HEK293 (cell line): ENCODE measurements at regions not wholly inside any gene's neighbourhood (a gene's known extent, or its start where the extent isn't known, plus 50 kb on each side); places are given as distances from the start of the nearest gene placed in this dataset.

Experiments used
- CTCF ChIA-PET: fragments of 350-600 bp; formaldehyde crosslinking; extraction: SDS; loops from one replicate; lab custom pipeline; 2021; ENCODE audit warnings: antibody characterized with exemption; lab: Yijun Ruan, JAX
- POLR2A ChIA-PET: fragments of 300-600 bp; formaldehyde crosslinking; extraction: SDS; loops from one replicate; lab custom pipeline; 2020; ENCODE audit warnings: antibody characterized with exemption, inconsistent platforms; lab: Yijun Ruan, JAX
- H3K27ac ChIP-seq: fragments of 200-500 bp; sonication (Bioruptor generic); 2 replicates; pipeline ENCODE4 v1.5.1; 2014; ENCODE audit warnings: low read depth, low read length, control low read depth, inconsistent platforms; ENCODE audit errors: extremely low read depth
- H3K36me3 ChIP-seq, 2 experiments: fragments of 200-500 bp in 1 of 2; sonication (Bioruptor generic) in 1 of 2; 1 replicate in 1 of 2; 2 replicates in 1 of 2; pipeline ENCODE4 v1.5.1; 2014 to 2017; ENCODE audit warnings: inconsistent platforms in 2 of 2, low read length in 2 of 2; ENCODE audit not compliant: control insufficient read depth in 2 of 2, insufficient read depth in 1 of 2
- H3K4me1 ChIP-seq: fragments of 200-500 bp; sonication (Bioruptor generic); 2 replicates; pipeline ENCODE4 v1.5.1; 2014; ENCODE audit warnings: mild to moderate bottlenecking, low read length, inconsistent platforms; ENCODE audit not compliant: control insufficient read depth, insufficient read depth
- H3K4me3 ChIP-seq: 2 replicates; pipeline ENCODE4 v1.5.1; 2011; ENCODE audit warnings: low read depth, mild to moderate bottlenecking, control low read depth, low read length, moderate library complexity
- H3K9me3 ChIP-seq: fragments of 200-500 bp; sonication (Bioruptor generic); 2 replicates; pipeline ENCODE4 v1.5.1; 2014; ENCODE audit warnings: low read depth, low read length, inconsistent platforms; ENCODE audit not compliant: control insufficient read depth, insufficient read depth
- EGR2 ChIP-seq: fragments of 450-650 bp; formaldehyde crosslinking; IDR thresholded peaks from 2 replicates; pipeline ENCODE4 v1.5.1; 2016; ENCODE audit warnings: low read depth, missing biosample characterization, missing genetic modification characterization
- GFI1B ChIP-seq: fragments of 450-650 bp; formaldehyde crosslinking; IDR thresholded peaks from 2 replicates; pipeline ENCODE4 v1.5.1; 2016; ENCODE audit warnings: missing biosample characterization, missing genetic modification characterization
- HOXC10 ChIP-seq: sonication (generic); formaldehyde crosslinking; IDR thresholded peaks from 2 replicates; pipeline ENCODE4 v1.8.1; 2023; ENCODE audit warnings: mild to moderate bottlenecking, missing genetic modification reagents
- ZBTB48 ChIP-seq: fragments of 450-650 bp; formaldehyde crosslinking; IDR thresholded peaks from 2 replicates; pipeline ENCODE4 v1.5.1; 2016; ENCODE audit warnings: missing biosample characterization, missing genetic modification characterization
- ZNF175 ChIP-seq: fragments of 450-650 bp; formaldehyde crosslinking; IDR thresholded peaks from 2 replicates; pipeline ENCODE4 v1.5.1; 2016; ENCODE audit warnings: missing biosample characterization, missing genetic modification characterization
- ZNF18 ChIP-seq: fragments of 450-650 bp; formaldehyde crosslinking; IDR thresholded peaks from 2 replicates; pipeline ENCODE4 v1.5.1; 2016; ENCODE audit warnings: missing biosample characterization, missing genetic modification characterization
- ZNF26 ChIP-seq: fragments of 450-650 bp; formaldehyde crosslinking; IDR thresholded peaks from 2 replicates; pipeline ENCODE4 v1.5.1; 2016; ENCODE audit warnings: missing biosample characterization, missing genetic modification characterization
- ZNF510 ChIP-seq: fragments of 450-650 bp; formaldehyde crosslinking; IDR thresholded peaks from 2 replicates; pipeline ENCODE4 v1.5.1; 2018; ENCODE audit warnings: mild to moderate bottlenecking, missing genetic modification characterization, missing biosample characterization; ENCODE audit not compliant: insufficient replicate concordance
- ZNF623 ChIP-seq: fragments of 450-650 bp; formaldehyde crosslinking; IDR thresholded peaks from 2 replicates; pipeline ENCODE4 v1.5.1; 2016; ENCODE audit warnings: missing biosample characterization, missing genetic modification characterization
- TF ChIP-seq, protein P1 (sequence below): fragments of 450-650 bp; formaldehyde crosslinking; IDR thresholded peaks from 2 replicates; pipeline ENCODE4 v1.5.1; 2017; ENCODE audit warnings: missing biosample characterization, missing genetic modification characterization
- TF ChIP-seq, protein P2 (sequence below): fragments of 450-650 bp; formaldehyde crosslinking; IDR thresholded peaks from 2 replicates; pipeline ENCODE4 v1.5.0; 2017; ENCODE audit warnings: missing biosample characterization, missing genetic modification characterization, borderline replicate concordance
- TF ChIP-seq, protein P3 (sequence below): fragments of 450-650 bp; formaldehyde crosslinking; IDR thresholded peaks from 2 replicates; pipeline ENCODE4 v1.5.1; 2016; ENCODE audit warnings: missing biosample characterization, missing genetic modification characterization
- TF ChIP-seq, protein P4 (sequence below): fragments of 450-650 bp; formaldehyde crosslinking; IDR thresholded peaks from 2 replicates; pipeline ENCODE4 v1.5.1; 2016; ENCODE audit warnings: missing biosample characterization, missing genetic modification characterization
- TF ChIP-seq, protein P5 (sequence below): fragments of 450-650 bp; formaldehyde crosslinking; optimal IDR thresholded peaks from 2 replicates; pipeline ENCODE3; 2016; ENCODE audit warnings: missing biosample characterization, mild to moderate bottlenecking, missing genetic modification characterization

GRCh38 chr3:145015253-145015652, 1043.6 kb downstream of the DIPK2A start (continued):
- TF ChIP-seq, protein P1, sequence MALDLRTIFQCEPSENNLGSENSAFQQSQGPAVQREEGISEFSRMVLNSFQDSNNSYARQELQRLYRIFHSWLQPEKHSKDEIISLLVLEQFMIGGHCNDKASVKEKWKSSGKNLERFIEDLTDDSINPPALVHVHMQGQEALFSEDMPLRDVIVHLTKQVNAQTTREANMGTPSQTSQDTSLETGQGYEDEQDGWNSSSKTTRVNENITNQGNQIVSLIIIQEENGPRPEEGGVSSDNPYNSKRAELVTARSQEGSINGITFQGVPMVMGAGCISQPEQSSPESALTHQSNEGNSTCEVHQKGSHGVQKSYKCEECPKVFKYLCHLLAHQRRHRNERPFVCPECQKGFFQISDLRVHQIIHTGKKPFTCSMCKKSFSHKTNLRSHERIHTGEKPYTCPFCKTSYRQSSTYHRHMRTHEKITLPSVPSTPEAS (tag by site-specific recombination): no peak
- no peak for TF ChIP-seq GFI1B
- TF ChIP-seq, all 188 proteins: peak for 0

GRCh38 chr3:145017959-145018358, 1046.3 kb downstream of the DIPK2A start:
- Histone ChIP-seq H3K9me3 (no peaks in the 10 kb centered on the region), H3K4me3 (no peak overlapping the region), H3K27ac (no peak overlapping the region), H3K4me1 (no peaks in the 10 kb centered on the region), H3K36me3 (no peaks in the 10 kb centered on the region)
- ChIA-PET CTCF (no interaction called here), POLR2A (no interaction called here)
- TF ChIP-seq, protein P2, sequence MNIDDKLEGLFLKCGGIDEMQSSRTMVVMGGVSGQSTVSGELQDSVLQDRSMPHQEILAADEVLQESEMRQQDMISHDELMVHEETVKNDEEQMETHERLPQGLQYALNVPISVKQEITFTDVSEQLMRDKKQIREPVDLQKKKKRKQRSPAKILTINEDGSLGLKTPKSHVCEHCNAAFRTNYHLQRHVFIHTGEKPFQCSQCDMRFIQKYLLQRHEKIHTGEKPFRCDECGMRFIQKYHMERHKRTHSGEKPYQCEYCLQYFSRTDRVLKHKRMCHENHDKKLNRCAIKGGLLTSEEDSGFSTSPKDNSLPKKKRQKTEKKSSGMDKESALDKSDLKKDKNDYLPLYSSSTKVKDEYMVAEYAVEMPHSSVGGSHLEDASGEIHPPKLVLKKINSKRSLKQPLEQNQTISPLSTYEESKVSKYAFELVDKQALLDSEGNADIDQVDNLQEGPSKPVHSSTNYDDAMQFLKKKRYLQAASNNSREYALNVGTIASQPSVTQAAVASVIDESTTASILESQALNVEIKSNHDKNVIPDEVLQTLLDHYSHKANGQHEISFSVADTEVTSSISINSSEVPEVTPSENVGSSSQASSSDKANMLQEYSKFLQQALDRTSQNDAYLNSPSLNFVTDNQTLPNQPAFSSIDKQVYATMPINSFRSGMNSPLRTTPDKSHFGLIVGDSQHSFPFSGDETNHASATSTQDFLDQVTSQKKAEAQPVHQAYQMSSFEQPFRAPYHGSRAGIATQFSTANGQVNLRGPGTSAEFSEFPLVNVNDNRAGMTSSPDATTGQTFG (tag by site-specific recombination): no peak
- TF ChIP-seq ZNF26 (tag by site-specific recombination) (no peak), ZNF623 (tag by site-specific recombination) (no peak), HOXC10 (CRISPR knock-in tag) (no peak)

GRCh38 chr3:145022447-145022846, 1050.8 kb downstream of the DIPK2A start:
- no peak overlapping the region for H3K27ac ChIP-seq
- POLR2A ChIA-PET: no interaction called here
- H3K36me3 ChIP-seq: no peaks in the 10 kb centered on the region
- H3K4me3 ChIP-seq: no peak overlapping the region
- CTCF ChIA-PET: no interaction called here
- H3K9me3 ChIP-seq: no peaks in the 10 kb centered on the region
- no peaks in the 10 kb centered on the region for H3K4me1 ChIP-seq
- TF ChIP-seq, protein P3, sequence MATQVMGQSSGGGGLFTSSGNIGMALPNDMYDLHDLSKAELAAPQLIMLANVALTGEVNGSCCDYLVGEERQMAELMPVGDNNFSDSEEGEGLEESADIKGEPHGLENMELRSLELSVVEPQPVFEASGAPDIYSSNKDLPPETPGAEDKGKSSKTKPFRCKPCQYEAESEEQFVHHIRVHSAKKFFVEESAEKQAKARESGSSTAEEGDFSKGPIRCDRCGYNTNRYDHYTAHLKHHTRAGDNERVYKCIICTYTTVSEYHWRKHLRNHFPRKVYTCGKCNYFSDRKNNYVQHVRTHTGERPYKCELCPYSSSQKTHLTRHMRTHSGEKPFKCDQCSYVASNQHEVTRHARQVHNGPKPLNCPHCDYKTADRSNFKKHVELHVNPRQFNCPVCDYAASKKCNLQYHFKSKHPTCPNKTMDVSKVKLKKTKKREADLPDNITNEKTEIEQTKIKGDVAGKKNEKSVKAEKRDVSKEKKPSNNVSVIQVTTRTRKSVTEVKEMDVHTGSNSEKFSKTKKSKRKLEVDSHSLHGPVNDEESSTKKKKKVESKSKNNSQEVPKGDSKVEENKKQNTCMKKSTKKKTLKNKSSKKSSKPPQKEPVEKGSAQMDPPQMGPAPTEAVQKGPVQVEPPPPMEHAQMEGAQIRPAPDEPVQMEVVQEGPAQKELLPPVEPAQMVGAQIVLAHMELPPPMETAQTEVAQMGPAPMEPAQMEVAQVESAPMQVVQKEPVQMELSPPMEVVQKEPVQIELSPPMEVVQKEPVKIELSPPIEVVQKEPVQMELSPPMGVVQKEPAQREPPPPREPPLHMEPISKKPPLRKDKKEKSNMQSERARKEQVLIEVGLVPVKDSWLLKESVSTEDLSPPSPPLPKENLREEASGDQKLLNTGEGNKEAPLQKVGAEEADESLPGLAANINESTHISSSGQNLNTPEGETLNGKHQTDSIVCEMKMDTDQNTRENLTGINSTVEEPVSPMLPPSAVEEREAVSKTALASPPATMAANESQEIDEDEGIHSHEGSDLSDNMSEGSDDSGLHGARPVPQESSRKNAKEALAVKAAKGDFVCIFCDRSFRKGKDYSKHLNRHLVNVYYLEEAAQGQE: no peak
- no peak for TF ChIP-seq ZNF18 (tag by site-specific recombination)
- TF ChIP-seq, all 188 proteins: peak for 0

DNA sequence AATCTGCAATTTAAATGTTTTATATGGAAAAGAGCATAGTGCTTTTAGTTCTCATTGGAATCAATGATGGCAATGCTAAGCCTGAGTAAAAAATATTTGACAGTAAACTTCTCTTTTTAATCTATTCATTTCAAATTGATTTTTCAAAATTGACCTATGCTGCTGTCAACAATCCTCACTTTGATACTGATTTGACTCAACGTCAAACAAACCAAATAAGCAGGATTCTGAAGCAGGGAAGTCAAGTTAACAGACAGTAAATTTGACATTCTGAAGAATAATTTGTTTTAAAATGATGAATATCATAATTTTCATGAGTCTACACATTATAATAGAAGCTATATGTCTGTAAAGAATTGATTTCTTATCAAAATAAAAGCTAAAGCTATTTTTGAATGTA, 1053.1 kb downstream of the DIPK2A start:
- no peak overlapping the region for H3K4me3 ChIP-seq
- no peaks in the 10 kb centered on the region for H3K36me3 ChIP-seq
- no peaks in the 10 kb centered on the region for H3K9me3 ChIP-seq
- H3K27ac ChIP-seq: no peak overlapping the region
- POLR2A ChIA-PET: no interaction called here
- CTCF ChIA-PET: no interaction called here
- H3K4me1 ChIP-seq: no peaks in the 10 kb centered on the region
- TF ChIP-seq EGR2 (tag by site-specific recombination): no peak
- TF ChIP-seq, protein P4, sequence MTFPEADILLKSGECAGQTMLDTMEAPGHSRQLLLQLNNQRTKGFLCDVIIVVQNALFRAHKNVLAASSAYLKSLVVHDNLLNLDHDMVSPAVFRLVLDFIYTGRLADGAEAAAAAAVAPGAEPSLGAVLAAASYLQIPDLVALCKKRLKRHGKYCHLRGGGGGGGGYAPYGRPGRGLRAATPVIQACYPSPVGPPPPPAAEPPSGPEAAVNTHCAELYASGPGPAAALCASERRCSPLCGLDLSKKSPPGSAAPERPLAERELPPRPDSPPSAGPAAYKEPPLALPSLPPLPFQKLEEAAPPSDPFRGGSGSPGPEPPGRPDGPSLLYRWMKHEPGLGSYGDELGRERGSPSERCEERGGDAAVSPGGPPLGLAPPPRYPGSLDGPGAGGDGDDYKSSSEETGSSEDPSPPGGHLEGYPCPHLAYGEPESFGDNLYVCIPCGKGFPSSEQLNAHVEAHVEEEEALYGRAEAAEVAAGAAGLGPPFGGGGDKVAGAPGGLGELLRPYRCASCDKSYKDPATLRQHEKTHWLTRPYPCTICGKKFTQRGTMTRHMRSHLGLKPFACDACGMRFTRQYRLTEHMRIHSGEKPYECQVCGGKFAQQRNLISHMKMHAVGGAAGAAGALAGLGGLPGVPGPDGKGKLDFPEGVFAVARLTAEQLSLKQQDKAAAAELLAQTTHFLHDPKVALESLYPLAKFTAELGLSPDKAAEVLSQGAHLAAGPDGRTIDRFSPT: no peak
- TF ChIP-seq ZNF510 (tag by site-specific recombination): no peak
- TF ChIP-seq, protein P5, sequence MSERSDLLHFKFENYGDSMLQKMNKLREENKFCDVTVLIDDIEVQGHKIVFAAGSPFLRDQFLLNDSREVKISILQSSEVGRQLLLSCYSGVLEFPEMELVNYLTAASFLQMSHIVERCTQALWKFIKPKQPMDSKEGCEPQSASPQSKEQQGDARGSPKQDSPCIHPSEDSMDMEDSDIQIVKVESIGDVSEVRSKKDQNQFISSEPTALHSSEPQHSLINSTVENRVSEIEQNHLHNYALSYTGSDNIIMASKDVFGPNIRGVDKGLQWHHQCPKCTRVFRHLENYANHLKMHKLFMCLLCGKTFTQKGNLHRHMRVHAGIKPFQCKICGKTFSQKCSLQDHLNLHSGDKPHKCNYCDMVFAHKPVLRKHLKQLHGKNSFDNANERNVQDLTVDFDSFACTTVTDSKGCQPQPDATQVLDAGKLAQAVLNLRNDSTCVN (tag by site-specific recombination): no peak
- TF ChIP-seq ZBTB48 (tag by site-specific recombination): no peak
- no peak for TF ChIP-seq ZNF175 (tag by site-specific recombination)
